ENCODE measurements at regions not wholly inside any gene's neighbourhood (a gene's known extent, or its start where the extent isn't known, plus 50 kb on each side); places are given as distances from the start of the nearest gene placed in this dataset.

DNA sequence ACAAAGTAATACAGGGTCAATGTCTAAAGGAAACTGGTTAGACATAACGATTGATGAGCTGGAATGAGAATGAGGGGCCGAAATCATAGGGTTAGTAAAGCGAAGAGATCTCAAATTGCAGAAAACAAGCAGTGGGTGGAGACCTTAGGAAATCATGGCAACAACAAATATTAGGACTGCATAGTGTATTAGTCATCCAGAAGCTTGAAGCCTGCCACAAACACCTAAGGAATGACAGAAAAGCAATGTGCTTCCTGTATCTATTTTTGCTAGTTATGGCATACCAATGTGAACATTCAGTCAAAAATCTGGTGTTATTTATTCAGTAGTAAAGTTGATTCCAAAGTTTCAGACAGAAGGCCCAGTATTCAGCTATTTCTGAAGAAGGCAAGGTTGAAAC is 410.9 kb upstream of the CT83 start:
- peaks cover 9% of the 10 kb centered on the region for H3K4me1 Mint-ChIP-seq
- no peaks in the 10 kb centered on the region for H3K9me3 Mint-ChIP-seq
- H3K27ac Mint-ChIP-seq: no peak overlapping the region
- TF ChIP-seq, protein P1, sequence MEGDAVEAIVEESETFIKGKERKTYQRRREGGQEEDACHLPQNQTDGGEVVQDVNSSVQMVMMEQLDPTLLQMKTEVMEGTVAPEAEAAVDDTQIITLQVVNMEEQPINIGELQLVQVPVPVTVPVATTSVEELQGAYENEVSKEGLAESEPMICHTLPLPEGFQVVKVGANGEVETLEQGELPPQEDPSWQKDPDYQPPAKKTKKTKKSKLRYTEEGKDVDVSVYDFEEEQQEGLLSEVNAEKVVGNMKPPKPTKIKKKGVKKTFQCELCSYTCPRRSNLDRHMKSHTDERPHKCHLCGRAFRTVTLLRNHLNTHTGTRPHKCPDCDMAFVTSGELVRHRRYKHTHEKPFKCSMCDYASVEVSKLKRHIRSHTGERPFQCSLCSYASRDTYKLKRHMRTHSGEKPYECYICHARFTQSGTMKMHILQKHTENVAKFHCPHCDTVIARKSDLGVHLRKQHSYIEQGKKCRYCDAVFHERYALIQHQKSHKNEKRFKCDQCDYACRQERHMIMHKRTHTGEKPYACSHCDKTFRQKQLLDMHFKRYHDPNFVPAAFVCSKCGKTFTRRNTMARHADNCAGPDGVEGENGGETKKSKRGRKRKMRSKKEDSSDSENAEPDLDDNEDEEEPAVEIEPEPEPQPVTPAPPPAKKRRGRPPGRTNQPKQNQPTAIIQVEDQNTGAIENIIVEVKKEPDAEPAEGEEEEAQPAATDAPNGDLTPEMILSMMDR (IDR thresholded peaks at IDR 0.05): no peak
- no peaks in the 10 kb centered on the region for H3K36me3 Mint-ChIP-seq (ENCODE audit: low read depth)
- no peak for DNase-seq
- H3K27me3 Mint-ChIP-seq (ENCODE audit: low read depth, poor library complexity): peaks cover 4% of the 10 kb centered on the region
- no peak overlapping the region for H3K4me3 Mint-ChIP-seq

DNA sequence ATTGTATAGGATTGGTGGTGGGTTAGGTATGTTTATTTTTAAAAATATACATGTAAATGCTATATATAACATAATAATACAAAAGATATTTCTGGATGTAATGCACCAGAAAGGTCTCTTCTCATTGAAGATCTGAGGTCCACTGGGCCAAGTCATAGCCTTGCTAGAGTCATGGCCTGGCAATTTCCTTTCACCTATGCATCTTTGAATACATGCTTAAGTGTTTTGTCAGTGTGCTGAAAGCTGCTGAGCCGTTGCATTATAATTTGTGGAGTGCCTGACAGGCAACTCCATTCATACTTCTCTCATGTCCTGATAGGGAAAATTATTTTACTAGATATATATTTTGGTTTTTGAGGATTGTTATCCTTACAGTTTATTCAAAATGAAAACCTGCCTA is 410.2 kb upstream of the CT83 start:
- H3K27ac Mint-ChIP-seq: no peak overlapping the region

DNA sequence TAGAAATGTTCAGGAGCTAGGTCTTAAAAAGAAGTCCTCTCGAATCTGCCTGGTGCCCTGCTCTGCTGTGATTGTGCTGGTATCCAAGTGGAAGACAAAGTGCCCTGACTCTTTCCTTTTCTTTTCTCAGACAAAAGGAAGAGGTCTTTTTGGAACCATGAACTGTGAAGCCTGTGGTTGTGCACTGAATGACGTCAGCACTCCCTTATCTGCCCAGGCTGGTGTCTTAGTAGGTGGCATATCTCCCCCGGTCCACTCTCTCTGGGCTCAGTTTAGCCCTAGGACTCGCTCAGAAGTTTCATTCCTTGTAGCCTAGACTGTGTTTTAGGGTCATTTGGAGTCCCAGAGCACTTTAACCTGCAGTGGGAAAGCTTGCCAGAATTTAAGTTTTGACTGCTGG is 400.3 kb upstream of the CT83 start:
- Mint-ChIP-seq H3K27me3 (ENCODE audit: low read depth, poor library complexity) (no peaks in the 10 kb centered on the region), H3K4me3 (no peak overlapping the region), H3K4me1 (no peaks in the 10 kb centered on the region), H3K27ac (no peak overlapping the region), H3K9me3 (no peaks in the 10 kb centered on the region), H3K36me3 (ENCODE audit: low read depth) (no peaks in the 10 kb centered on the region)
- no peak for DNase-seq
- TF ChIP-seq, protein P1 (IDR thresholded peaks at IDR 0.05): no peak

More for the DNA sequence above, 410.2 kb upstream of the CT83 start:
- Mint-ChIP-seq H3K4me3 (no peak overlapping the region), H3K36me3 (ENCODE audit: low read depth) (no peaks in the 10 kb centered on the region), H3K4me1 (peaks cover 9% of the 10 kb centered on the region), H3K27me3 (ENCODE audit: low read depth, poor library complexity) (peaks cover 4% of the 10 kb centered on the region), H3K9me3 (no peaks in the 10 kb centered on the region)
- no peak for DNase-seq
- TF ChIP-seq, protein P1 (IDR thresholded peaks at IDR 0.05): no peak

DNA sequence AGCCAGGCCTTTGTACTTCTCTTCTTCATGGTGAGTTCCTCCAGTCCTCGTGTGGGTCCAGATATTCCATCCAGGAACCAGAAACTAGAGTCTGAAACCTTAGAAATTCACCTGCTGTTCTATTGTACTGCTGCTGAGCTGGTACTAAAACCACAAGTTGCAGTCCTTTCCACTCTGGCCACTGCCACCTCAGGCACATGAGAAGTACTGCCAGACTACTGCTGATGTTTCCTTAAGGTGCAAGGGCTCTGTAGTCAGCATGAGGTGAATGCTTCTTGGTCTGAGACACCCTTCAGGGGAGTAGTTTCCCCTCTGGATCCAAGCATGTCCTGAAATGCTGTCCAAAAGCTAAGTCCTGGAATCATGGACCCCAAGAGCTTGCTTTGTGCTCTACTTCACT is 399.6 kb upstream of the CT83 start:
- no peak overlapping the region for H3K4me3 Mint-ChIP-seq
- no peak overlapping the region for H3K27ac Mint-ChIP-seq
- no peaks in the 10 kb centered on the region for H3K4me1 Mint-ChIP-seq
- TF ChIP-seq, protein P1 (IDR thresholded peaks at IDR 0.05): no peak
- no peaks in the 10 kb centered on the region for H3K27me3 Mint-ChIP-seq (ENCODE audit: low read depth, poor library complexity)
- H3K9me3 Mint-ChIP-seq: no peaks in the 10 kb centered on the region
- no peaks in the 10 kb centered on the region for H3K36me3 Mint-ChIP-seq (ENCODE audit: low read depth)
- DNase-seq: no peak

DNA sequence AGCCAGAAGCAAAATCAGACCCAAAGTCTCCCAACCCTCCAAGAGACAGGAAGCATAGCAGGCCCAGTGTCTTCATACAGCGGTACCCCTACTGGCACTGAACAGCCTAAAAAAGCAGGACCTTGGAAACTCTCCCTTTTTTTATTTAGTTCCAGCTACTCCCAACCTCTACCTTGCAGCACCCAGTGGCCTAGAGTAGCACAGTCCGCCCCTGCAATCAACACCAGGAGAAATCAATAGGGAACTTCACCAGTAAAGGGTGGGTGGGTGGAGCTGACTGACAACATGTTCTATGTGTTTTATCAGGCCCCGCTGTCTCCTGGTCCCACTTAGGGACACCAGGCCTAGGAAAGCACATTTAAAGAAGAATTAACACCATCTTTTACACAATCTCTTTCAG is 378.5 kb upstream of the CT83 start:
- DNase-seq: no peak
- Mint-ChIP-seq H3K27me3 (ENCODE audit: low read depth, poor library complexity) (no peaks in the 10 kb centered on the region), H3K36me3 (ENCODE audit: low read depth) (no peaks in the 10 kb centered on the region), H3K4me1 (no peaks in the 10 kb centered on the region), H3K9me3 (no peaks in the 10 kb centered on the region), H3K4me3 (no peak overlapping the region), H3K27ac (no peak overlapping the region)
- TF ChIP-seq, protein P1 (IDR thresholded peaks at IDR 0.05): no peak

DNA sequence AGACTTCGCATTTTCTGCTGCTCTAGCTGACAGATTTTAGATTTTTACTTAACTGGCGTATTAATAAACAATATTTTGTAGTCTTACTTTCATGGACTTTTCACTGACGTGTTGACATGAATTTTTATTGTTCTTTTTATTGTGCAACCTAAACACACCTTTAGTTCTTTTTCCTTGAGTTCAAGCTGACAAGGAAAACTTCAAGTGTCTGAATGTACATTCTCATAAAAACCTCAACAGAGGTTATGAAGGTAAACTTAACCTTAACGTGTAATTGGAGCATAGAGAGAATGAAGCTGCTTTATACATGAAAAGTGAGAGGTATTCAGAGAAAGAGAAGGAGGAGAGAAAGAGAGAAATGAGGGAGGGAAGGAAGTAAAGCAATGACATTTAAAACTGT is 364.3 kb upstream of the CT83 start:
- no peaks in the 10 kb centered on the region for H3K4me1 Mint-ChIP-seq
- TF ChIP-seq, protein P1 (IDR thresholded peaks at IDR 0.05): no peak
- no peaks in the 10 kb centered on the region for H3K9me3 Mint-ChIP-seq
- no peak for DNase-seq
- no peak overlapping the region for H3K27ac Mint-ChIP-seq
- no peaks in the 10 kb centered on the region for H3K27me3 Mint-ChIP-seq (ENCODE audit: low read depth, poor library complexity)
- no peaks in the 10 kb centered on the region for H3K36me3 Mint-ChIP-seq (ENCODE audit: low read depth)
- no peak overlapping the region for H3K4me3 Mint-ChIP-seq

Data from nephron progenitor cell (in vitro differentiated cells).